A549 (cell line): ENCODE measurements at regions not wholly inside any gene's neighbourhood (a gene's known extent, or its start where the extent isn't known, plus 50 kb on each side); places are given as distances from the start of the nearest gene placed in this dataset.

ENCODE experiments used
- ATAC-seq, 2 experiments: fragments of 200-7000 bp in 1 of 2; fragments of >200 bp in 1 of 2; cut with Nextera tagmentation in 1 of 2; cut with Tn5 transposase in 1 of 2; 3 replicates each; pipeline versions ENCODE4 v1.8.0 to v1.9.1; 2018 to 2020; ENCODE audit warnings: mild to moderate bottlenecking in 1 of 2, moderate library complexity in 1 of 2
- CTCF ChIA-PET: fragments of 300-600 bp; sonication (Branson Sonifier 250); formaldehyde crosslinking; extraction: SDS; loops from one replicate; lab custom pipeline; 2021; ENCODE audit warnings: antibody characterized with exemption, inconsistent platforms; lab: Yijun Ruan, JAX
- POLR2A ChIA-PET: fragments of 350-600 bp; formaldehyde crosslinking; extraction: SDS; loops from one replicate; lab custom pipeline; 2021; ENCODE audit warnings: antibody characterized with exemption, inconsistent platforms; lab: Yijun Ruan, JAX
- DNase-seq, 2 experiments: peaks; one replicate each; pipeline versions ENCODE4 v3.0.0 to v3.0.0-alpha.2; 2011 to 2016; ENCODE audit warnings: low read depth in 1 of 2, low spot score in 1 of 2
- FAIRE-seq: peaks from 2 replicates; lab custom pipeline; 2011; peaks lifted over from hg19 to GRCh38; lab: Jason Lieb, UNC
- H3K27ac ChIP-seq, 2 experiments: fragments of >200 bp; sonication (Bioruptor Twin); formaldehyde crosslinking; 3 replicates each; pipeline ENCODE4 v1.5.1; 2016 to 2017
- H3K4me1 ChIP-seq: fragments of >200 bp; sonication (Bioruptor Twin); formaldehyde crosslinking; 3 replicates; pipeline ENCODE4 v1.6.1; 2016
- H3K4me2 ChIP-seq: fragments of >200 bp; sonication (Bioruptor Twin); formaldehyde crosslinking; 3 replicates; pipeline ENCODE4 v1.6.1; 2016
- H3K4me3 ChIP-seq: fragments of >200 bp; sonication (Bioruptor Twin); formaldehyde crosslinking; 3 replicates; pipeline ENCODE4 v1.5.1; 2016
- H3K9me3 ChIP-seq: fragments of >200 bp; sonication (Bioruptor Twin); formaldehyde crosslinking; 3 replicates; pipeline ENCODE4 v1.6.1; 2016
- BHLHE40 ChIP-seq: IDR thresholded peaks from 2 replicates; pipeline ENCODE4 v1.6.1; 2012; ENCODE audit warnings: low read depth, low read length, inconsistent platforms
- CEBPB ChIP-seq, 2 experiments: fragments of >200 bp in 1 of 2; sonication (Bioruptor Twin) in 1 of 2; formaldehyde crosslinking in 1 of 2; IDR thresholded peaks; 2 replicates each; pipeline ENCODE4 v1.6.1; 2012 to 2016
- CHD2 ChIP-seq: fragments of 150-350 bp; IDR thresholded peaks from 2 replicates; pipeline ENCODE4 v1.6.1; 2014; ENCODE audit warnings: low read length; ENCODE audit not compliant: partially characterized antibody
- CTCF ChIP-seq: fragments of >200 bp; sonication (Bioruptor Twin); formaldehyde crosslinking; IDR thresholded peaks from 3 replicates; pipeline ENCODE4 v1.5.1; 2016
- ELK1 ChIP-seq: fragments of 150-350 bp; IDR thresholded peaks from 2 replicates; pipeline ENCODE4 v1.6.1; 2014; ENCODE audit warnings: low read depth, mild to moderate bottlenecking, low read length
- FOSL2 ChIP-seq, 2 experiments: fragments of 450-650 bp in 1 of 2; fragments of >200 bp in 1 of 2; sonication (Bioruptor Twin) in 1 of 2; formaldehyde crosslinking; IDR thresholded peaks; 2 replicates each; pipeline versions ENCODE4 v1.5.0 to v1.6.1; 2016 to 2020; ENCODE audit warnings: mild to moderate bottlenecking in 1 of 2, moderate library complexity in 1 of 2
- FOXS1 ChIP-seq: fragments of 250-450 bp; sonication (Bioruptor Pico); IDR thresholded peaks from 2 replicates; pipeline ENCODE4 v1.5.0; 2020; ENCODE audit warnings: mild to moderate bottlenecking, moderate library complexity
- HDAC2 ChIP-seq: fragments of 200-600 bp; sonication (generic); IDR thresholded peaks from 2 replicates; pipeline ENCODE4 v1.6.1; 2016
- HOXB13 ChIP-seq: fragments of 250-450 bp; sonication (Bioruptor Pico); IDR thresholded peaks from 2 replicates; pipeline ENCODE4 v1.5.0; 2020; ENCODE audit warnings: low read depth, mild to moderate bottlenecking, moderate library complexity
- KDM1A ChIP-seq: fragments of 200-600 bp; sonication (generic); IDR thresholded peaks from 2 replicates; pipeline ENCODE4 v1.6.1; 2016; ENCODE audit warnings: low read depth, mild to moderate bottlenecking
- MAFK ChIP-seq: fragments of 450-650 bp; IDR thresholded peaks from 2 replicates; pipeline ENCODE4 v1.6.1; 2014; ENCODE audit not compliant: partially characterized antibody
- MAZ ChIP-seq: fragments of 150-350 bp; IDR thresholded peaks from 2 replicates; pipeline ENCODE4 v1.6.1; 2014; ENCODE audit warnings: antibody characterized with exemption, low read depth, low read length, borderline replicate concordance
- MYC ChIP-seq: IDR thresholded peaks from 2 replicates; pipeline ENCODE4 v1.6.1; 2012; ENCODE audit warnings: mild to moderate bottlenecking, inconsistent platforms, low read length, improper control_type of control experiment, borderline replicate concordance
- PHF8 ChIP-seq: fragments of 200-600 bp; sonication (generic); IDR thresholded peaks from 2 replicates; pipeline ENCODE4 v1.6.1; 2016; ENCODE audit warnings: low read depth, mild to moderate bottlenecking, antibody characterized with exemption, moderate library complexity, borderline replicate concordance
- POLR2A ChIP-seq: IDR thresholded peaks from 2 replicates; pipeline ENCODE4 v1.6.1; 2012; ENCODE audit warnings: mild to moderate bottlenecking, low read length
- POLR2AphosphoS2 ChIP-seq: conservative IDR thresholded peaks from 2 replicates; pipeline ENCODE4 v1.6.1; 2012; ENCODE audit warnings: low read length, improper control_type of control experiment, inconsistent platforms
- RAD21 ChIP-seq, 2 experiments: fragments of >200 bp in 1 of 2; sonication (Bioruptor Twin) in 1 of 2; formaldehyde crosslinking in 1 of 2; IDR thresholded peaks in 1 of 2; conservative IDR thresholded peaks in 1 of 2; 2 replicates in 1 of 2; 3 replicates in 1 of 2; pipeline ENCODE4 v1.6.1; 2012 to 2018; ENCODE audit warnings: inconsistent platforms in 1 of 2
- TFCP2L1 ChIP-seq: fragments of 250-450 bp; sonication (Bioruptor Pico); IDR thresholded peaks from 2 replicates; pipeline ENCODE4 v1.5.0; 2021; ENCODE audit warnings: mild to moderate bottlenecking
- TP53 ChIP-seq: fragments of 250-450 bp; sonication (Bioruptor Pico); IDR thresholded peaks from 2 replicates; pipeline ENCODE4 v1.5.0; 2021; ENCODE audit warnings: mild to moderate bottlenecking, moderate library complexity
- ZFP36 ChIP-seq: fragments of 450-650 bp; IDR thresholded peaks from 2 replicates; pipeline ENCODE4 v1.6.1; 2014; ENCODE audit warnings: borderline replicate concordance; ENCODE audit not compliant: partially characterized antibody
- WGBS: methylation state at CpG from one replicate; pipeline ENCODE4 v1.1.6; 2017; ENCODE audit errors: missing lambda C conversion rate; 5-methylcytosine and 5-hydroxymethylcytosine counted together

GRCh38 chr2:47636176-47636575, 65.4 kb upstream of the KCNK12 start:
- ChIA-PET POLR2A (no interaction called here), CTCF (no interaction called here)
- no peak for DNase-seq
- Histone ChIP-seq H3K27ac (no peak overlapping the region), H3K4me2 (no peak overlapping the region), H3K4me1 (peaks cover 21% of the 10 kb centered on the region), H3K9me3 (peaks cover 5% of the 10 kb centered on the region), H3K4me3 (no peak overlapping the region)
- TF ChIP-seq POLR2A: no peak
- TF ChIP-seq HOXB13: no peak
- no peak for TF ChIP-seq MYC
- no peak for TF ChIP-seq KDM1A
- TF ChIP-seq CHD2: no peak
- TF ChIP-seq BHLHE40: no peak
- TF ChIP-seq TFCP2L1 (CRISPR knock-in tag): no peak
- no peak for ATAC-seq
- FAIRE-seq: no peak
- WGBS: 83% methylated on average over 4 of the region's 4 CpGs

- no peak overlapping the region for H3K4me3 ChIP-seq
- ATAC-seq (peak in 1 of 2 experiments; percentile 5; a peak in 1 of 6 replicates), DNase-seq (no peak), FAIRE-seq (no peak)
- 53% methylated on average over 3 of the region's 3 CpGs for WGBS
- H3K27ac ChIP-seq: peak overlapping the region in 1 of 2 experiments; percentile 83; a peak in 3 of 6 replicates
- H3K4me2 ChIP-seq: no peak overlapping the region; the same call in 2 of the 3 replicates
- ChIA-PET POLR2A (no interaction called here), CTCF (interaction anchor here (1.1 to 2.8 kb wide), 3 partner anchors 19 to 195 kb away, joined by 3 to 10 read pairs (median 7); no protein-coding TSS in a partner anchor)
- no peaks in the 10 kb centered on the region for H3K9me3 ChIP-seq
- TF ChIP-seq TFCP2L1 (CRISPR knock-in tag): no peak
- TF ChIP-seq CTCF: no peak
- no peak for TF ChIP-seq PHF8
- no peak for TF ChIP-seq KDM1A
- TF ChIP-seq MAFK: no peak
- no peak for TF ChIP-seq MYC
- TF ChIP-seq ELK1: no peak
- no peak for TF ChIP-seq ZFP36
- no peak for TF ChIP-seq MAZ
- no peak for TF ChIP-seq FOSL2 (IDR thresholded peaks at IDR 0.05)
- TF ChIP-seq FOSL2 (CRISPR knock-in tag; IDR thresholded peaks at IDR 0.05): no peak
- no peak for TF ChIP-seq TP53 (CRISPR knock-in tag)
- no peak for TF ChIP-seq FOXS1 (CRISPR knock-in tag)
- TF ChIP-seq POLR2AphosphoS2: no peak
- no peak for TF ChIP-seq RAD21 (conservative IDR thresholded peaks at IDR 0.05 in 1 of 2, IDR thresholded peaks at IDR 0.05 in 1 of 2)
- no peak for TF ChIP-seq HDAC2
- H3K4me1 ChIP-seq: peaks cover 16% of the 10 kb centered on the region
Observed at GRCh38 chr2:47632754-47633153, 62.0 kb upstream of the KCNK12 start.

- no peak for TF ChIP-seq CEBPB (IDR thresholded peaks at IDR 0.05)
- TF ChIP-seq FOSL2 (IDR thresholded peaks at IDR 0.05): peak; percentile 19; the same call in 1 of the 2 replicates
- peak; percentile 74 for TF ChIP-seq FOSL2 (CRISPR knock-in tag; IDR thresholded peaks at IDR 0.05)
- peak; percentile 63 for TF ChIP-seq MAFK
- ChIA-PET POLR2A (interaction anchor here (0.7 kb wide), 1 partner anchor 20 kb away, joined by 3 read pairs; no protein-coding TSS in a partner anchor), CTCF (interaction anchor here (1.8 to 2.8 kb wide), 2 partner anchors 18 to 136 kb away, joined by 7 to 10 read pairs; no protein-coding TSS in a partner anchor)
- Histone ChIP-seq H3K4me1 (peaks cover 16% of the 10 kb centered on the region), H3K4me3 (no peak overlapping the region), H3K9me3 (no peaks in the 10 kb centered on the region), H3K27ac (peak overlapping the region; percentile 60 to 83), H3K4me2 (peak overlapping the region; percentile 50)
- WGBS: 43% methylated on average over 12 of the region's 12 CpGs
- DNase-seq (peak; percentile 72 to 97), ATAC-seq (peak; percentile 96 to 97), FAIRE-seq (no peak)
Observed at GRCh38 chr2:47631792-47632398, 61.1 kb upstream of the KCNK12 start.
